HFF-Myc (cell line): ENCODE measurements at regions not wholly inside any gene's neighbourhood (a gene's known extent, or its start where the extent isn't known, plus 50 kb on each side); places are given as distances from the start of the nearest gene placed in this dataset.
"Not testable (repeated sequence)": the region's sequence is repeated elsewhere in the genome, so short reads cannot be mapped to it uniquely, and the experiment has no call there.

Experiments used
- DNase-seq: peaks from one replicate; pipeline ENCODE4 v3.0.0-alpha.2; 2011; ENCODE audit warnings: low read depth; ENCODE audit errors: extremely low read depth
- H3K4me3 ChIP-seq: replicated peaks from 2 replicates; pipeline ENCODE4 v1.5.1; 2011; ENCODE audit warnings: low read depth, mild to moderate bottlenecking, control low read depth, low read length
- CTCF ChIP-seq: IDR thresholded peaks from 2 replicates; pipeline ENCODE4 v1.5.1; 2012; ENCODE audit warnings: mild to moderate bottlenecking, low read depth, low read length, control low read depth; ENCODE audit errors: missing control alignments

GRCh38 chr1:118290571-118290970, 105.5 kb upstream of the SPAG17 start:
- H3K4me3 ChIP-seq, result no peak overlapping the region
- no peak for TF ChIP-seq CTCF
- DNase-seq, result no peak

GRCh38 chr1:118290046-118290445, 105.0 kb upstream of the SPAG17 start:
- DNase-seq, result no peak
- TF ChIP-seq CTCF, result no peak
- H3K4me3 ChIP-seq, result no peak overlapping the region

GRCh38 chr1:118280656-118281055, 95.6 kb upstream of the SPAG17 start:
- H3K4me3 ChIP-seq, DNase-seq: not testable (repeated sequence)

- no peak for DNase-seq
- no peak overlapping the region for H3K4me3 ChIP-seq
- no peak for TF ChIP-seq CTCF
Observed at GRCh38 chr1:118275472-118276115, 90.6 kb upstream of the SPAG17 start.

DNA sequence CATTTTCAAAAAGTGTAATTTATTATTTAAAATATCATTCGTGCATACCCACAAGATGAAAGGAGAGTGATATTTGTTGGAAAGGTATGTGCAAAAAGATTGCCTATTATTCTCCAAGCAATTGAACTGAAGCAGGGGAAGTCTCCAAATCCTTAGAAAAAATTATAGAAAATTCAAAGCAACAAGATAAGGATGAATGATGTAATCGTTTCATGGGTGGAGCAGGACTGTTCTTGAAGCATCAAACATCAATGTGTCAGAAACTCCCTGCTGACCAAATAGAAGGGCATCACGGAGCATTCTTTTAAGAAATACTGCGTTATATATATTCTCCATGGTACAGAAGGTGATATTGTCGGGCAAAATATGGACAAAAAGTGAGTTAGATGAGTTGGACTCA, 87.9 kb upstream of the SPAG17 start:
- DNase-seq, result no peak
- TF ChIP-seq CTCF, result no peak
- no peak overlapping the region for H3K4me3 ChIP-seq

- no peak for TF ChIP-seq CTCF
- no peak overlapping the region for H3K4me3 ChIP-seq
- DNase-seq, result no peak
Observed at GRCh38 chr1:118271883-118272282, 86.9 kb upstream of the SPAG17 start.

GRCh38 chr1:118269598-118269997, 84.6 kb upstream of the SPAG17 start:
- DNase-seq, result no peak

More at GRCh38 chr1:118269598-118269997, 84.6 kb upstream of the SPAG17 start:
- no peak for TF ChIP-seq CTCF
- H3K4me3 ChIP-seq, result no peak overlapping the region
